Urinary bladder (tissue), 3 donors: ENCODE measurements at regions not wholly inside any gene's neighbourhood (a gene's known extent, or its start where the extent isn't known, plus 50 kb on each side); places are given as distances from the start of the nearest gene placed in this dataset.
"Not testable (repeated sequence)": the region's sequence is repeated elsewhere in the genome, so short reads cannot be mapped to it uniquely, and the experiment has no call there.

Source experiments
- DNase-seq: peaks from one replicate; pipeline ENCODE4 v3.0.0-alpha.2; 2015; ENCODE audit errors: extremely low spot score
- H3K27ac ChIP-seq: one replicate; pipeline ENCODE4 v1.5.1; 2013; ENCODE audit warnings: low read depth, mild to moderate bottlenecking, moderate library complexity
- H3K36me3 ChIP-seq: one replicate; pipeline ENCODE4 v1.6.1; 2013; ENCODE audit warnings: mild to moderate bottlenecking, moderate library complexity; ENCODE audit not compliant: insufficient read depth
- H3K4me1 ChIP-seq: one replicate; pipeline ENCODE4 v1.6.1; 2013; ENCODE audit warnings: mild to moderate bottlenecking, moderate library complexity; ENCODE audit not compliant: insufficient read depth
- H3K4me3 ChIP-seq: one replicate; pipeline ENCODE4 v1.5.1; 2013; ENCODE audit warnings: low read depth, low read length
- WGBS: extraction: QIAGEN DNeasy Blood & Tissue Kit; methylation state at CpG from one replicate; pipeline ENCODE4 v1.1.7; 2013; 5-methylcytosine and 5-hydroxymethylcytosine counted together
- donor health status: healthy with polysubstance abuse.
- donor health status: healthy.

DNA sequence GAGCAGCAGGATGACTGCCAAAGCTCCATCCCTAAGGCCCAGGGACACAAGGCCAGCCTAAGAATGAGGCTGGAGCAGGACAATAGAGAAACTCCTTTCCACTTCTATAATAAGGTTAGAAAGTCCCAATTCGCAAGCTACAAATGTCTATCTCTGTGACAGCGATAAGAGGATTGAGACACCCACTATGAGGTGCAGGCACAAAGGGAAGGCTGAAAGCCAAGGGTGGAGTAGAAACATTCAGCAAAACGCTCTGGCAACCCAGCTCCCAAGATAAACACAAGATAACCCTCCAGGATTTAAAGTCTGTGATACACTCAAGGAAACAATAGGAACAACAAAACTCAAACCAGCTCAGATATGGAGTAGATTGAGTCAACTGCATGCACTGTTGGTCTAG lies 418.0 kb upstream of the UBE2E3 start:
- DNase-seq: no peak
- no peak overlapping the region for H3K4me3 ChIP-seq
- no peak overlapping the region for H3K27ac ChIP-seq
- WGBS: 42% methylated on average over 3 of the region's 3 CpGs
- H3K4me1 ChIP-seq: no peaks in the 10 kb centered on the region
- H3K36me3 ChIP-seq: no peaks in the 10 kb centered on the region

GRCh38 chr2:180559771-180560170 lies 420.6 kb upstream of the UBE2E3 start:
- WGBS: 54% methylated on average over 5 of the region's 5 CpGs
- Histone ChIP-seq H3K4me1 (no peaks in the 10 kb centered on the region), H3K4me3 (no peak overlapping the region), H3K36me3 (no peaks in the 10 kb centered on the region), H3K27ac (no peak overlapping the region)
- DNase-seq: no peak

DNA sequence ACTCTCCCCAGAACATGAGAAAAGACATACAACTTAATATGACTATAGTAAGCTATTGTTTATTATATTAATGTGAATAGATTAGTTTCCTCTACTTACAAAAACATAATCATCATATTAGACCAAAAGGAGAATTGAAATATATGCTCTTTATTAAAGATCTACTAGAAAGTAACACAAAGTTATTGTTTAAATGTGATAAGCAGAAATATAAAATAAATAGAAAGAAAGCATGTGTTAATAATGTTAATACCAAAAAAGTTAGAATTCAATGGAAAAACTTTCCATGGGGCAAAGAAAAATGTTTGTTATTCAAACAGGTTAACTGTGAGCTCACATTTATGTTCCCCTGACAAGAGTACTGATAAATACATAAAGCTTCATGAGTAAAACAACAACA lies 421.4 kb upstream of the UBE2E3 start:
- no peaks in the 10 kb centered on the region for H3K4me1 ChIP-seq
- DNase-seq: no peak
- H3K4me3 ChIP-seq: no peak overlapping the region
- H3K36me3 ChIP-seq: no peaks in the 10 kb centered on the region
- no peak overlapping the region for H3K27ac ChIP-seq

DNA sequence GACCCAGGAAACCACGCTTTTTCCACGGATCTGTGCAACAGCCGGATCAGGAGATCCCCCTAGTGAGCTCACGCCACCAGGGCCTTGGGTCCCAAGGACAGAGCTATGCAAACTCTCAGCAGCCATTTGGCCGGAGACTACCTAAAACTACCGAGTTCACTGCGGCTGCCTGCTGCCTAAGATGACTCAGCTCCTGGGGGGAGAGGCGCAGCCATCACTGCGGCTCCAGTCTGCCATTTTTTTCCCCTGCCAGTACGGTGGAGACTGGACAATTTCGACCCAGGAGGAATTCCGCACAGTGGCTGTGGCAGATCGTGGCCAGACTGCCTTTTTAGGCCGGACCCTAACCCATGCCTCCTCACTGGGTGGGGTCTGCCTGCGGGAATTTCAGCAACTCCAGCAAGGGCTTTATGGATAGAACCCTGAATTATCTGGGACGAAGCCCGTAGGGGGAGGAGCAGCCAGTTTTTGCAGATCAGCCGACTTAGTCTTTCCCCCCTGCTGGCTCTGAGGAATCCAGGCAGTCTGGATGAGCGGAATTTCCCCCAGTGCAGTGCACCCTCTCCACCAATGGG lies 424.9 kb upstream of the UBE2E3 start:
- H3K4me3 ChIP-seq: no peak overlapping the region
- H3K36me3 ChIP-seq: no peaks in the 10 kb centered on the region
- no peak for DNase-seq
- H3K27ac ChIP-seq: no peak overlapping the region
- no peaks in the 10 kb centered on the region for H3K4me1 ChIP-seq
- WGBS: 96% methylated on average over 19 of the region's 19 CpGs

DNA sequence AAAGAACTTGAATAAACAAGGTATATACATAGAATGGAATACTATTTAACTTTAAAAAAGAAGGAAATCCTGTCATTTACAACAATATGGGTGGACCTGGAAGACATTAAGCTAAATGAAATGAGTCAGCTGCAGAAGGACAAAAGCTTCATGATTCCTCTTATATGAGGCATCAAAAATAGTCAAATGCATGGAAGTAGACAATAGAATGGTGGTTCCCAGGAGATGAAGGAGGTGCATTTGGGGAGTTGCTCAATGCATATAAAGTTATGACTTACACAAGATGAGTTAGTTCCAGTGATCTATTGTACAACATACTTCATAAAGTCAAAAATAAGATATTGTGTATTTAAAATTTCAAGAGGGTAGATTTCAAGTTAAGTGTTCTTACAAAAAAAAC lies 426.1 kb upstream of the UBE2E3 start:
- DNase-seq: no peak
- H3K4me3 ChIP-seq: no peak overlapping the region

GRCh38 chr2:180553094-180553715 lies 427.2 kb upstream of the UBE2E3 start:
- Histone ChIP-seq H3K36me3 (no peaks in the 10 kb centered on the region), H3K4me3 (no peak overlapping the region), H3K27ac (no peak overlapping the region), H3K4me1 (no peaks in the 10 kb centered on the region)
- no peak for DNase-seq

More for the DNA sequence above, 426.1 kb upstream of the UBE2E3 start:
- H3K27ac ChIP-seq: no peak overlapping the region
- no peaks in the 10 kb centered on the region for H3K4me1 ChIP-seq
- no peaks in the 10 kb centered on the region for H3K36me3 ChIP-seq

GRCh38 chr2:180542511-180542910 lies 437.9 kb upstream of the UBE2E3 start:
- Histone ChIP-seq H3K4me3 (no peak overlapping the region), H3K36me3 (no peaks in the 10 kb centered on the region), H3K4me1 (no peaks in the 10 kb centered on the region), H3K27ac (no peak overlapping the region)
- no peak for DNase-seq

DNA sequence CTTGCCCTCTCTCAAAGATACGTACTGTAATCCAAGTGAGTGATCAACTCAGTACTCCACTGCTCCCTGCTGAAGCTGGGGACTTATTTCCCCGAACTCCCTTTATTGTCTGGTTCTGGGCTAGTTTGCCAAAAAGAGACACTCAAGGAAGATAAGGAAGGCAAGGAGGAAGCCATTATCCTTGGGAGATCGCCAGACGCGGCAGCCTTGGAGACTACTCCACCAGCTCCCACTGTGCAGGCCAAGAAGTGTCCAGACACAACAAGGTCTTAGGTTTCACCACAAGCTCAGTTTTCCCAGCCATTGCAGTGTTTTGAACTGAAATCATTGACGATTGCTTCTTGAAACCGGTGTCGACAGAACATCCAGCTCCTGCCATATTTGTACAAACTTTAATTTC lies 439.6 kb upstream of the UBE2E3 start:
- H3K4me3 ChIP-seq: no peak overlapping the region
- H3K4me1 ChIP-seq: no peaks in the 10 kb centered on the region
- DNase-seq: no peak
- no peaks in the 10 kb centered on the region for H3K36me3 ChIP-seq
- WGBS: 84% methylated on average over 8 of the region's 8 CpGs
- no peak overlapping the region for H3K27ac ChIP-seq

DNA sequence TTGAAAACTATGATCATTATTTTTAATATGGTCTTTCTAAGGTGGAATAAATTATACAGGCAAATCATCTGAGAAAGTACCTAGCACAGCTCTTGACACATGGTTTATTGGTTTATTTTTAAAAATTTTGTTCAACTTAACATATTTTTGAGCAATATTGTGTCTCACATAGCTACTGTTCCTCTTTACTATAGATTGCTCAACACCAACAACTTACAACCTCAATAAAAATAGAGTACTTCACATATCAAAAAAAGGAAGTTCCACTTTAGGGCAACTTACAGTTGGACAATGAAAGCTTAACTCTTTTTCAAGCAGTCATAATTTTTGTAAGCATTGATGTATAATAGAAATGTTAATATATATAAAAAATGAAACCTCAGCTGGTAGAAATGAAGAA lies 440.9 kb upstream of the UBE2E3 start:
- no peak for DNase-seq
- no peak overlapping the region for H3K27ac ChIP-seq
- H3K4me3 ChIP-seq: no peak overlapping the region
- no peaks in the 10 kb centered on the region for H3K36me3 ChIP-seq
- no peaks in the 10 kb centered on the region for H3K4me1 ChIP-seq

DNA sequence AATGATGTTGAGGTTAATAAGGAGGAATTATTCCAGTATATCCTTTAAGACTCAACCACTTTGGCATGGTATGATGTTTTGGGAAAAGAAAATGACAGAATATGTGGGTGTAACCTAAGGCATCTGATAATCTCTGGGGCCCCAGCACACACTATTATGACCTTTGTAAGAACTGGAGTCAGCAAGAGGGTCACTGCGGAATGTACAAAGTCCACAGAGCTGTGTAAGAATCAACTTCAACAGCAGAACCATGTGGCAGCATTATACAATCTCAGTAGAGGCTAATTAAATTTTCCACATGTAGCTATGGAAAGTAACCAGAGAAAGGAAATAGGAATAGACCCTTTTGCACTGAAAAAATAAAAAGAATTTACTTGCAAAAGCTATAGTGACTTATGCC lies 445.1 kb upstream of the UBE2E3 start:
- no peak for DNase-seq
- Histone ChIP-seq H3K4me3 (no peak overlapping the region), H3K27ac (no peak overlapping the region), H3K36me3 (no peaks in the 10 kb centered on the region), H3K4me1 (no peaks in the 10 kb centered on the region)
- 98% methylated on average over 1 of the region's 1 CpG for WGBS

GRCh38 chr2:180531787-180532186 lies 448.6 kb upstream of the UBE2E3 start:
- not testable (repeated sequence) for H3K4me3 ChIP-seq, H3K36me3 ChIP-seq, DNase-seq, H3K27ac ChIP-seq, H3K4me1 ChIP-seq
- 96% methylated on average over 8 of the region's 8 CpGs for WGBS

DNA sequence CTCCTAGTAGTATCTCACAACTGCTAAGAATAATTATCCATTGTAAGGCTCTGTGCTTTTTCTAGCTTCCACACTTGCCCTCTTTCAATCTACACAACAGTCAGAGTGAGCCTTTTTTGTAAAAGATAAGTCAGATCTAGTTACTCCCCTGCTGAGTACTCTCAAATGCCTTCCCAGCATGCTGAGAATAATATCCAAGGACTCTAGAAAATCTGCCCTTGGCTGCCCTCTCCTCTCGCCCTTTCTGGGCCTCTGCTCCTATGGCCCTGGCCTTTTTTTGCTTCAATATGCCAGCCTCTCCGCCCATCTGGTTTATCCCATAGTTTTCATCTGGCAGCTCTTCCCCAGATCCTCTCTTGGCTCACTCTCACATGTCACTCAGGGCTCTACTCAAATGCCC lies 455.9 kb upstream of the UBE2E3 start:
- no peaks in the 10 kb centered on the region for H3K4me1 ChIP-seq
- 79% methylated on average over 2 of the region's 2 CpGs for WGBS
- DNase-seq: no peak
- H3K36me3 ChIP-seq: no peaks in the 10 kb centered on the region
- no peak overlapping the region for H3K27ac ChIP-seq
- H3K4me3 ChIP-seq: no peak overlapping the region

GRCh38 chr2:180523621-180524340 lies 456.6 kb upstream of the UBE2E3 start:
- H3K36me3 ChIP-seq: peaks cover under 1% of the 10 kb centered on the region
- DNase-seq: no peak
- H3K27ac ChIP-seq: no peak overlapping the region

GRCh38 chr2:180520921-180521581 lies 459.4 kb upstream of the UBE2E3 start:
- no peak for DNase-seq
- Histone ChIP-seq H3K27ac (no peak overlapping the region), H3K4me3 (no peak overlapping the region), H3K4me1 (no peaks in the 10 kb centered on the region), H3K36me3 (peaks cover 1% of the 10 kb centered on the region)
- WGBS: 71% methylated on average over 4 of the region's 4 CpGs

More at GRCh38 chr2:180523621-180524340, 456.6 kb upstream of the UBE2E3 start:
- 65% methylated on average over 6 of the region's 6 CpGs for WGBS
- Histone ChIP-seq H3K4me1 (no peaks in the 10 kb centered on the region), H3K4me3 (no peak overlapping the region)
